K562 (cell line): ENCODE measurements at regions not wholly inside any gene's neighbourhood (a gene's known extent, or its start where the extent isn't known, plus 50 kb on each side); places are given as distances from the start of the nearest gene placed in this dataset.

ENCODE experiments used
- ARNT ChIP-seq, 2 experiments: fragments of 450-650 bp; IDR thresholded peaks; 2 replicates each; pipeline ENCODE4 v1.6.1; 2016; ENCODE audit warnings: mild to moderate bottlenecking in 1 of 2
- GATAD2B ChIP-seq: fragments of 450-650 bp; IDR thresholded peaks from 2 replicates; pipeline ENCODE4 v1.6.1; 2017; ENCODE audit warnings: mild to moderate bottlenecking, borderline replicate concordance
- HDAC2 ChIP-seq: fragments of 450-650 bp; IDR thresholded peaks from 2 replicates; pipeline ENCODE4 v1.6.1; 2016; ENCODE audit warnings: mild to moderate bottlenecking
- HDAC3 ChIP-seq: fragments of 450-650 bp; IDR thresholded peaks from 2 replicates; pipeline ENCODE4 v1.6.1; 2018; ENCODE audit warnings: borderline replicate concordance, mild to moderate bottlenecking, moderate library complexity; ENCODE audit not compliant: partially characterized antibody
- HMG20A ChIP-seq: fragments of 450-650 bp; formaldehyde crosslinking; conservative IDR thresholded peaks from 2 replicates; pipeline ENCODE4 v1.4.0; 2020; ENCODE audit warnings: mild to moderate bottlenecking, mixed read lengths
- JUND ChIP-seq, 2 experiments: IDR thresholded peaks; 2 replicates in 1 of 2; 3 replicates in 1 of 2; pipeline ENCODE4 v1.6.1; 2011; ENCODE audit warnings: borderline replicate concordance in 2 of 2, low read depth in 2 of 2, low read length in 2 of 2, improper control_type of control experiment in 1 of 2, missing biosample characterization in 1 of 2, missing genetic modification characterization in 1 of 2, missing genetic modification reagents in 1 of 2
- LEF1 ChIP-seq: fragments of 450-650 bp; IDR thresholded peaks from 2 replicates; pipeline ENCODE4 v1.6.1; 2016; ENCODE audit warnings: mild to moderate bottlenecking
- MED1 ChIP-seq: sonication (generic); formaldehyde crosslinking; IDR thresholded peaks from 2 replicates; pipeline ENCODE4 v1.8.1; 2023; ENCODE audit warnings: missing genetic modification reagents, borderline replicate concordance
- NR0B1 ChIP-seq: fragments of 450-650 bp; IDR thresholded peaks from one replicate; pipeline ENCODE4 v1.6.1; 2018; ENCODE audit warnings: mild to moderate bottlenecking, moderate library complexity; ENCODE audit not compliant: partially characterized antibody
- RBM22 ChIP-seq: fragments of 200-400 bp; formaldehyde crosslinking; IDR thresholded peaks from 2 replicates; pipeline ENCODE4 v1.6.1; 2018; ENCODE audit warnings: low read length, low read depth; ENCODE audit not compliant: poor library complexity, severe bottlenecking
- SFPQ ChIP-seq: fragments of 200-400 bp; formaldehyde crosslinking; IDR thresholded peaks from 2 replicates; pipeline ENCODE4 v1.6.1; 2017; ENCODE audit warnings: mild to moderate bottlenecking, low read depth, low read length, moderate library complexity
- SMAD1 ChIP-seq: fragments of 150-350 bp; IDR thresholded peaks from 2 replicates; pipeline ENCODE4 v1.6.1; 2014; ENCODE audit warnings: low read length, low read depth; ENCODE audit not compliant: partially characterized antibody
- SPI1 ChIP-seq: IDR thresholded peaks from 2 replicates; pipeline ENCODE4 v1.6.1; 2011; ENCODE audit warnings: low read depth, low read length, control low read depth, borderline replicate concordance
- TCF7L2 ChIP-seq: fragments of 150-350 bp; IDR thresholded peaks from 2 replicates; pipeline ENCODE4 v1.6.1; 2016; ENCODE audit warnings: low read depth, mild to moderate bottlenecking, low read length, moderate library complexity
- YY1 ChIP-seq, 3 experiments: IDR thresholded peaks; 2 replicates each; pipeline ENCODE4 v1.6.1; 2011; ENCODE audit warnings: low read length in 2 of 3, mild to moderate bottlenecking in 2 of 3, moderate library complexity in 2 of 3, borderline replicate concordance in 1 of 3, control low read depth in 1 of 3, low read depth in 1 of 3; ENCODE audit not compliant: insufficient read depth in 3 of 3, insufficient replicate concordance in 2 of 3, control insufficient read depth in 1 of 3, insufficient read length in 1 of 3; ENCODE audit errors: extremely low read depth in 1 of 3
- ZBTB33 ChIP-seq: sonication (generic); formaldehyde crosslinking; IDR thresholded peaks from 2 replicates; pipeline ENCODE4 v1.8.1; 2023; ENCODE audit warnings: mild to moderate bottlenecking, missing genetic modification reagents
- ZBTB34 ChIP-seq: fragments of 250-450 bp; sonication (Bioruptor Pico); IDR thresholded peaks from 2 replicates; pipeline ENCODE4 v1.8.0; 2021; ENCODE audit warnings: mild to moderate bottlenecking, moderate library complexity
- ZC3H8 ChIP-seq: fragments of 450-650 bp; IDR thresholded peaks from 2 replicates; pipeline ENCODE4 v1.6.1; 2017
- ZNF134 ChIP-seq: fragments of 250-450 bp; sonication (Bioruptor Pico); conservative IDR thresholded peaks from 2 replicates; pipeline ENCODE4 v1.4.0; 2020
- ZNF696 ChIP-seq: fragments of 250-450 bp; sonication (Bioruptor Pico); conservative IDR thresholded peaks from 2 replicates; pipeline ENCODE4 v1.4.0; 2020; ENCODE audit warnings: mild to moderate bottlenecking, moderate library complexity

GRCh38 chr3:72144773-72145505, 360.0 kb upstream of the PROK2 start (continued):
- TF ChIP-seq YY1 (IDR thresholded peaks at IDR 0.05; ENCODE audit: borderline replicate concordance in 1 of 3, control insufficient read depth in 1 of 3, extremely low read depth in 1 of 3, insufficient read depth in 3 of 3, insufficient read length in 1 of 3, insufficient replicate concordance in 2 of 3, low read depth in 1 of 3, low read length in 2 of 3) (no peak), RBM22 (no peak), ZNF134 (CRISPR knock-in tag) (0 out of 2 replicates have a peak, but pooled peaks have one; percentile 42), ZBTB34 (CRISPR knock-in tag) (no peak), ZBTB33 (CRISPR knock-in tag) (no peak), HDAC2 (peak; percentile 91; the same call in 1 of the 2 replicates), SMAD1 (peak; percentile 96), ZNF696 (no peak), TCF7L2 (no peak), JUND (IDR thresholded peaks at IDR 0.05; ENCODE audit: borderline replicate concordance, low read depth, low read length) (peak; percentile 85), JUND (tag; IDR thresholded peaks at IDR 0.05; ENCODE audit: borderline replicate concordance, low read depth, low read length) (peak; percentile 87; the same call in 2 of the 3 replicates), HMG20A (CRISPR knock-in tag) (no peak), ZC3H8 (no peak), SFPQ (no peak), LEF1 (peak; percentile 95), HDAC3 (peak; percentile 96), GATAD2B (peak; percentile 92; the same call in 1 of the 2 replicates), SPI1 (peak; percentile 100), MED1 (CRISPR knock-in tag) (no peak), ARNT (IDR thresholded peaks at IDR 0.05) (peak; percentile 90 to 92), NR0B1 (no peak)
